ENCODE measurements at regions not wholly inside any gene's neighbourhood (a gene's known extent, or its start where the extent isn't known, plus 50 kb on each side); places are given as distances from the start of the nearest gene placed in this dataset.
A peak's percentile ranks its signal among the peaks of the same experiment; 100 is the strongest.

DNA sequence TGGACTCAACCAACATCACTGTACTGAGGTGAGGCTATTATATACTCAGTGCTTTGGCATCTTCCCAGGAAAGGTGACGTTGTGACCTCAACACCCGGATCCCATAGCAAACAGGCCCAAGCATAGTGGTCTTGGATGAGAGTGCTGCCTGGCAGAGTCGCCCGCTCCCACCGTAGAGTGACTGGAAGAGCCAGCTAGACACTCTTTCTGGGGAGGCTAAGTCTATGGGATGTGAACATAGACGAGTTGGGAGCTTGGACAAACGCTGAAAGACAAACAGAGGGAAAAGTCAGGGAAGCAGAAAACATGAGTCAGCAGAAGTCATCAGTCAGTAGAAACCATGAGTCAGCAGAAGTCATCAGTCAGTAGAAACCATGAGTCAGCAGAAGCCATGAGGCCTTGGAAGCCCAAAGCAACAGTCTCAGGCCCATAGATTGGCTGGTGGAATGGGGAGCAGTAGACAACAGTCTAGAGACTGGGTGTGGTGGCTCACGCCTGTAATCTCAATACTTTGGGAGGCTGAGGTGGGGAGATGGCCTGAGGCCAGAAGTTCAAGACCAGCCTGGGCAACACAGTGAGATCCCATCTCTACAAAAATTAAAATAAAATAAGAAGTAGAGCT, 66.4 kb upstream of the MAP1LC3B2 start:
- no peak for FAIRE-seq
- H3K4me3 ChIP-seq (ENCODE audit: low read depth in 1 of 3, low read length in 3 of 3): no peak overlapping the region
- H3K9me3 ChIP-seq (ENCODE audit: control insufficient read depth in 2 of 2, insufficient read depth in 1 of 2, low read depth in 1 of 2, low read length in 1 of 2): peaks cover 0 to 8% of the 10 kb centered on the region in 2 donors
- no peak overlapping the region for H3K27ac ChIP-seq (ENCODE audit: low read depth in 1 of 3, low read length in 2 of 3)
- WGBS, 3 donors: 77 to 86% (median 84%) methylated on average over 8 of the region's 8 CpGs
- no peaks in the 10 kb centered on the region for H3K36me3 ChIP-seq (ENCODE audit: control insufficient read depth in 3 of 3, insufficient read depth in 2 of 3, low read depth in 1 of 3, low read length in 3 of 3)
- H3K4me1 ChIP-seq (ENCODE audit: control insufficient read depth in 3 of 3, insufficient read depth in 2 of 3, low read depth in 1 of 3, low read length in 2 of 3): no peaks in the 10 kb centered on the region
- peak in 1 of 2 donors; percentile 15 for DNase-seq
- no peaks in the 10 kb centered on the region for H3K27me3 ChIP-seq (ENCODE audit: control insufficient read depth in 3 of 3, insufficient read depth in 3 of 3, low read length in 3 of 3)

DNA sequence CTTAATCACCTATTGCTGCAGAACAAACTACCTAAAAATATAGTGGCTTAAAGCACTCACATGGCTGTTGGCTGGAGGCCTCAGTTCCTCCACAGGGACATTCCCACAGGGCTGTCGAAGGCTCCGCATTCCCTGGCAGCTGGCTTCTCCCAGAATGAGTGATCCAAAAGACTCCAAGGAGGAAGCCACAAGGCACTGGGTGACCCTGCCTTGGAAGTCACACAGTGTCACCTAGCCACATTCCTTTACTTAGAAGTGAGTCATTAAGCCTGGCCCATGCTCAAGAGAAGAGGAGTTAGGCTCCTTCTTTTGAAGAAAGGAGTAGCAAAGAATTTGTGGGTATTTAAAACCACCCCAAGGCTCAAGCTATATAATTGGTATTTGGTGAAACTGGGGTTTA, 63.9 kb upstream of the MAP1LC3B2 start:
- DNase-seq: no peak
- Histone ChIP-seq H3K36me3 (ENCODE audit: control insufficient read depth in 3 of 3, insufficient read depth in 2 of 3, low read depth in 1 of 3, low read length in 3 of 3) (no peaks in the 10 kb centered on the region), H3K4me3 (ENCODE audit: low read depth in 1 of 3, low read length in 3 of 3) (no peak overlapping the region), H3K9me3 (ENCODE audit: control insufficient read depth in 2 of 2, insufficient read depth in 1 of 2, low read depth in 1 of 2, low read length in 1 of 2) (no peaks in the 10 kb centered on the region), H3K27ac (ENCODE audit: low read depth in 1 of 3, low read length in 2 of 3) (no peak overlapping the region), H3K4me1 (ENCODE audit: control insufficient read depth in 3 of 3, insufficient read depth in 2 of 3, low read depth in 1 of 3, low read length in 2 of 3) (no peaks in the 10 kb centered on the region), H3K27me3 (ENCODE audit: control insufficient read depth in 3 of 3, insufficient read depth in 3 of 3, low read length in 3 of 3) (no peaks in the 10 kb centered on the region)
- FAIRE-seq: no peak
- WGBS, 3 donors: 88 to 90% (median 88%) methylated on average over 2 of the region's 2 CpGs

- peak in 1 of 2 donors; percentile 44 for DNase-seq
Observed at GRCh38 chr12:116497051-116497591, 62.1 kb upstream of the MAP1LC3B2 start.

DNA sequence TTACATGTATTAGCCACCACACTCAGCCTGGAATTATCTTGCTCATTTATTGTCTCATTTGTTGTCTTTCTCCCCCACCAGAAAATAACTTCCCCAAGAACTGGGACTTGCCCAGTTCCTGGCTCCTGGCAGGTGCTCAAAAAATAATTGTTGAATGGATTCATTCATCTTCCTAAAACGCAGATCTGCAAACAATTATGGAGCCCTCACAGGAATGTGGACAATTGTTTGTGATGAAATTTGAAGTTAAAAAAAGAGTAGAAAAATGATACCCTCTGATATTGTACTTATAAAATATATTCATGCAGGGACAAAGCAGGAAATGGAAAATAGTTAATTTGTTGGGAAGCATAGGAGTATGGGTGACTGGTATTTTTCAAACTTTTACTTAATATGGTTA, 60.7 kb upstream of the MAP1LC3B2 start:
- no peak for DNase-seq
- no peak overlapping the region for H3K4me3 ChIP-seq (ENCODE audit: low read depth in 1 of 3, low read length in 3 of 3)
- FAIRE-seq: no peak
- no peak overlapping the region for H3K27ac ChIP-seq (ENCODE audit: low read depth in 1 of 3, low read length in 2 of 3)
- 47 to 62% (median 59%) methylated on average over 1 of the region's 1 CpG for WGBS, 3 donors
- H3K4me1 ChIP-seq (ENCODE audit: control insufficient read depth in 3 of 3, insufficient read depth in 2 of 3, low read depth in 1 of 3, low read length in 2 of 3): peaks cover 0 to 6% (median 4%) of the 10 kb centered on the region in 3 donors
- no peaks in the 10 kb centered on the region for H3K9me3 ChIP-seq (ENCODE audit: control insufficient read depth in 2 of 2, insufficient read depth in 1 of 2, low read depth in 1 of 2, low read length in 1 of 2)
- no peaks in the 10 kb centered on the region for H3K27me3 ChIP-seq (ENCODE audit: control insufficient read depth in 3 of 3, insufficient read depth in 3 of 3, low read length in 3 of 3)
- H3K36me3 ChIP-seq (ENCODE audit: control insufficient read depth in 3 of 3, insufficient read depth in 2 of 3, low read depth in 1 of 3, low read length in 3 of 3): no peaks in the 10 kb centered on the region

More at GRCh38 chr12:116497051-116497591, 62.1 kb upstream of the MAP1LC3B2 start:
- no peaks in the 10 kb centered on the region for H3K36me3 ChIP-seq (ENCODE audit: control insufficient read depth in 3 of 3, insufficient read depth in 2 of 3, low read depth in 1 of 3, low read length in 3 of 3)
- no peak for FAIRE-seq
- H3K9me3 ChIP-seq (ENCODE audit: control insufficient read depth in 2 of 2, insufficient read depth in 1 of 2, low read depth in 1 of 2, low read length in 1 of 2): no peaks in the 10 kb centered on the region
- no peak overlapping the region for H3K27ac ChIP-seq (ENCODE audit: low read depth in 1 of 3, low read length in 2 of 3)
- no peaks in the 10 kb centered on the region for H3K27me3 ChIP-seq (ENCODE audit: control insufficient read depth in 3 of 3, insufficient read depth in 3 of 3, low read length in 3 of 3)
- H3K4me3 ChIP-seq (ENCODE audit: low read depth in 1 of 3, low read length in 3 of 3): no peak overlapping the region
- WGBS, 3 donors: 32 to 65% (median 49%) methylated on average over 14 to 15 of the region's 15 CpGs
- H3K4me1 ChIP-seq (ENCODE audit: control insufficient read depth in 3 of 3, insufficient read depth in 2 of 3, low read depth in 1 of 3, low read length in 2 of 3): no peaks in the 10 kb centered on the region

- no peak overlapping the region for H3K27ac ChIP-seq (ENCODE audit: low read depth in 1 of 3, low read length in 2 of 3)
- no peaks in the 10 kb centered on the region for H3K9me3 ChIP-seq (ENCODE audit: control insufficient read depth in 2 of 2, insufficient read depth in 1 of 2, low read depth in 1 of 2, low read length in 1 of 2)
- H3K36me3 ChIP-seq (ENCODE audit: control insufficient read depth in 3 of 3, insufficient read depth in 2 of 3, low read depth in 1 of 3, low read length in 3 of 3): no peaks in the 10 kb centered on the region
- H3K4me1 ChIP-seq (ENCODE audit: control insufficient read depth in 3 of 3, insufficient read depth in 2 of 3, low read depth in 1 of 3, low read length in 2 of 3): peaks cover 0 to 6% (median 4%) of the 10 kb centered on the region in 3 donors
- FAIRE-seq: no peak
- H3K4me3 ChIP-seq (ENCODE audit: low read depth in 1 of 3, low read length in 3 of 3): no peak overlapping the region
- DNase-seq: no peak
- WGBS, 3 donors: 75 to 87% (median 85%) methylated on average over 14 of the region's 14 CpGs
- no peaks in the 10 kb centered on the region for H3K27me3 ChIP-seq (ENCODE audit: control insufficient read depth in 3 of 3, insufficient read depth in 3 of 3, low read length in 3 of 3)
Observed at GRCh38 chr12:116502141-116502725, 56.9 kb upstream of the MAP1LC3B2 start.

DNA sequence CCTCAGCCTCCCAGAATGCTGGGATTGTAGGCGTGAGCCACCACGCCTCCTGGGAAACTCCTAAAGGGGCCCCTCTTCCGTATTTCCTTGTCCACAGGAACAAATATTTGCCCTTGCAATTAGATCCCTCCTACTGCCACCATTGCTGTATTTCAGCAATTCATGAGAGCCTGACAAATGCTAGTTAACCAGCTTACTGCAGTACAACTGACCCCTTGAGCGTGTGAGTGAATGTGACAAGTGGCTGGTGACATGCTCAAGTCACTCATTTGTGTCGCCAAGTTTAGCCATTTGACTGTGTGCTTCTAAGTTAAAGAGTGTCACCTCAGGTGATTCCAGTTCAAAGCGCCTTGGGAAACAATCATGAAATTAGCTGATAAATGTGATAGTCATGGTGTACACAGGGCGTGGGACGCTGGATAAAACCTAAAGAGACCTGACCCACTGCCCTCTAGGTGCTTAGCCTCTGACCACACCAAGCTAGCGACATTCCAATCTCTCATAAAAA, 56.1 kb upstream of the MAP1LC3B2 start:
- H3K27ac ChIP-seq (ENCODE audit: low read depth in 1 of 3, low read length in 2 of 3): peak overlapping the region in 1 of 3 donors; percentile 25
- DNase-seq: peak; percentile 42 to 65
- no peak for FAIRE-seq

GRCh38 chr12:116504438-116504837, 54.7 kb upstream of the MAP1LC3B2 start:
- Histone ChIP-seq H3K36me3 (ENCODE audit: control insufficient read depth in 3 of 3, insufficient read depth in 2 of 3, low read depth in 1 of 3, low read length in 3 of 3) (no peaks in the 10 kb centered on the region), H3K27ac (ENCODE audit: low read depth in 1 of 3, low read length in 2 of 3) (no peak overlapping the region), H3K4me3 (ENCODE audit: low read depth in 1 of 3, low read length in 3 of 3) (no peak overlapping the region), H3K27me3 (ENCODE audit: control insufficient read depth in 3 of 3, insufficient read depth in 3 of 3, low read length in 3 of 3) (no peaks in the 10 kb centered on the region), H3K4me1 (ENCODE audit: control insufficient read depth in 3 of 3, insufficient read depth in 2 of 3, low read depth in 1 of 3, low read length in 2 of 3) (peaks cover 0 to 11% (median 4%) of the 10 kb centered on the region in 3 donors), H3K9me3 (ENCODE audit: control insufficient read depth in 2 of 2, insufficient read depth in 1 of 2, low read depth in 1 of 2, low read length in 1 of 2) (no peaks in the 10 kb centered on the region)
- WGBS, 3 donors: 80 to 92% (median 85%) methylated on average over 4 of the region's 4 CpGs
- no peak for FAIRE-seq
- no peak for DNase-seq

More for the DNA sequence above, 56.1 kb upstream of the MAP1LC3B2 start:
- Histone ChIP-seq H3K36me3 (ENCODE audit: control insufficient read depth in 3 of 3, insufficient read depth in 2 of 3, low read depth in 1 of 3, low read length in 3 of 3) (no peaks in the 10 kb centered on the region), H3K27me3 (ENCODE audit: control insufficient read depth in 3 of 3, insufficient read depth in 3 of 3, low read length in 3 of 3) (no peaks in the 10 kb centered on the region), H3K9me3 (ENCODE audit: control insufficient read depth in 2 of 2, insufficient read depth in 1 of 2, low read depth in 1 of 2, low read length in 1 of 2) (no peaks in the 10 kb centered on the region), H3K4me3 (ENCODE audit: low read depth in 1 of 3, low read length in 3 of 3) (no peak overlapping the region), H3K4me1 (ENCODE audit: control insufficient read depth in 3 of 3, insufficient read depth in 2 of 3, low read depth in 1 of 3, low read length in 2 of 3) (peaks cover 0 to 9% (median 4%) of the 10 kb centered on the region in 3 donors)
- WGBS, 3 donors: 39 to 72% (median 57%) methylated on average over 9 of the region's 9 CpGs

GRCh38 chr12:116506697-116507064, 52.5 kb upstream of the MAP1LC3B2 start:
- no peaks in the 10 kb centered on the region for H3K9me3 ChIP-seq (ENCODE audit: control insufficient read depth in 2 of 2, insufficient read depth in 1 of 2, low read depth in 1 of 2, low read length in 1 of 2)
- no peak for FAIRE-seq
- H3K27ac ChIP-seq (ENCODE audit: low read depth in 1 of 3, low read length in 2 of 3): no peak overlapping the region
- peak in 1 of 2 donors; percentile 27 for DNase-seq
- no peak overlapping the region for H3K4me3 ChIP-seq (ENCODE audit: low read depth in 1 of 3, low read length in 3 of 3)
- no peaks in the 10 kb centered on the region for H3K36me3 ChIP-seq (ENCODE audit: control insufficient read depth in 3 of 3, insufficient read depth in 2 of 3, low read depth in 1 of 3, low read length in 3 of 3)
- H3K27me3 ChIP-seq (ENCODE audit: control insufficient read depth in 3 of 3, insufficient read depth in 3 of 3, low read length in 3 of 3): no peaks in the 10 kb centered on the region
- WGBS, 3 donors: 24 to 68% (median 41%) methylated on average over 6 of the region's 6 CpGs
- peaks cover 0 to 11% (median 4%) of the 10 kb centered on the region in 3 donors for H3K4me1 ChIP-seq (ENCODE audit: control insufficient read depth in 3 of 3, insufficient read depth in 2 of 3, low read depth in 1 of 3, low read length in 2 of 3)

Data from small intestine (tissue), 7 donors.